Suppressor macrophage treated with lipopolysaccharide for 4 hours (primary cell): ENCODE measurements at regions not wholly inside any gene's neighbourhood (a gene's known extent, or its start where the extent isn't known, plus 50 kb on each side); places are given as distances from the start of the nearest gene placed in this dataset.
"Not testable (repeated sequence)": the region's sequence is repeated elsewhere in the genome, so short reads cannot be mapped to it uniquely, and the experiment has no call there.

Experiments
- DNase-seq: peaks from one replicate; pipeline ENCODE4 v3.0.0-alpha.2; 2020

- not testable (repeated sequence) for DNase-seq
Observed at GRCh38 chr4:9505341-9505740, 61.1 kb downstream of the DEFB131A start.

GRCh38 chr4:9506672-9507071 is 62.5 kb downstream of the DEFB131A start:
- not testable (repeated sequence) for DNase-seq

DNA sequence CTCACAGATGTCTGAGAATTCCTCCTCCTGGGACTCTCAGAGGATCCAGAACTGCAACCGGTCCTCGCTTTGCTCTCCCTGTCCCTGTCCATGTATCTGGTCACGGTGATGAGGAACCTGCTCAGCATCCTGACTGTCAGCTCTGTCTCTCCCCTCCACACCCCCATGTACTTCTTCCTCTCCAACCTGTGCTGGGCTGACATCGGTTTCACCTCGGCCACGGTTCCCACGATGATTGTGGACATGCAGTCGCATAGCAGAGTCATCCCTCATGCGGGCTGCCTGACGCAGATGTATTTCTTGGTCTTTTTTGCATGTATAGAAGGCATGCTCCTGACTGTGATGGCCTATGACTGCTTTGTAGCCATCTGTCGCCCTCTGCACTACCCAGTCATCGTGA is 68.7 kb downstream of the DEFB131A start:
- not testable (repeated sequence) for DNase-seq

- not testable (repeated sequence) for DNase-seq
Observed at GRCh38 chr4:9519631-9520030, 75.4 kb downstream of the DEFB131A start.

DNA sequence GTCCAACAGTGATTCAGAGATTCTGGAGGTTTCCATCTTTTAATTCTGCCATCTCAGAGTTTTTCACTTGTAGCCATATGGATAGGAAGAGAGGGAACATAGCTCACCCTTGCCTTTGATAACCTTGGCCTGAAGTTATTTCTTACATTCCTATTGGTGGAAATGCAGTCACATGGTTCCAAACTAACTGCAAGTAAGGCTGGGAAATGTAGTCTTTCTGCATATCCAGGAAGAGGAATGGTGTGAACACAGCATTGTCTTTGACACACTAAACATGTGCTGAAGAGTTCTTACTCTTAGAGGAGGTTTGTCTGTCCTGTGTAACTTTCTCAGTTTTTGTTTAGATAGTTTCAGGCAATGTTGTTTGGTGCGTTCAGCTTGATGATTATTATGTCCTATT is 78.7 kb downstream of the DEFB131A start:
- not testable (repeated sequence) for DNase-seq

- not testable (repeated sequence) for DNase-seq
Observed at GRCh38 chr4:9524406-9524805, 80.2 kb downstream of the DEFB131A start.

DNA sequence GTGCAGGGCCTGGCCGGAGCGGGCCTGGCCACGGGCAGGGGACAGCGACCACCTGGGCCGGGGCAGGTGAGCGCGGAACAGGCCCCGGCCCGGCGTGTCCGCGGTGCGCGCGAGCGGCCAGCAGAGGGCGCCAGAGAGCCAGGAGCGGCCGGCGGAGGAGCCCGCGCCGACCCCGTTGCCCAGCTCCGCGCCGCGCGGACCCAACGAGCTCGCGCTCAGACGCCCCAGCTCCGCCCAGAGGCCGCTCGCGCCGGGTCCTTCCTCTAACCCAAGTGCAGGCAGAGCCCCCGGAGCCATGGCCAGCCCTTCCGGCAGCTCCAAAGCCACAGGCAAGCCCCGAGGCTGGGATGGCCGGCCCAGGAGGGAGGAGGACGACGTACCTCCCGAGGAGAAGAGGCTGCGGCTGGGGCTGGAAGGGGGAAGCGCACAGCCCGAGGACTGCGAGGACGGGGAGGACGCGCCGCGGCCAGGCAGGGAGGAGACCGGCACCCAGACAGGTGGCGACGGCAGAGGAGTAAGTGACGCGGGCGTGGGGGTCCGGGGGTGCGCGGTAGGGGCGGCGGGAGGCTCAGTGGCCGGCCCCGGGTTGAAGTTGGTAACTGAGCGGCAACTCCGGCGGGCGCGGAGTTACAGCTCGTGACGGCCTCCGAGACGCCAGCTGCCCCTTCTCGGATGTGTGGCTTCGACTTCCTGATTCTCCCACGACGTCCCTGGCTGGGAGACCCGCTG is 88.1 kb downstream of the DEFB131A start:
- peak; percentile 78 for DNase-seq

DNA sequence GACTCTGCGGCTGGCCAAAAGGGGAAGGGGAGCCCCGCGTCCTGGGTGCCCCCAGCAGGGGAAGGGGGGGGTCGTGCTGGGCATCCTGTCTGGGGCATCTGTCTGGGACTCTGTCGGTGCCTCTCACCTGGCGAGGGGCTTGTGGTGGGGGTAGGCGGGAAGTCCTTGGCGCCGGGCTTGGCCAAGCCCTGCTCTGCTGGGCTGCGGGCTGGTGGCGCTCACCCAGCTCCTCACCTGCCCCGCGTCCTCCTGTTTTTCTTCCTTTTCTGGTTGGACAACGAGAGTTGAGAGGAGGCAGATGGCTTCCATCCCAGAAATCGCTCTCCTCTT is 88.6 kb downstream of the DEFB131A start:
- DNase-seq: not testable (repeated sequence)

- DNase-seq: not testable (repeated sequence)
Observed at GRCh38 chr4:9537101-9537500, 92.9 kb downstream of the DEFB131A start.

DNA sequence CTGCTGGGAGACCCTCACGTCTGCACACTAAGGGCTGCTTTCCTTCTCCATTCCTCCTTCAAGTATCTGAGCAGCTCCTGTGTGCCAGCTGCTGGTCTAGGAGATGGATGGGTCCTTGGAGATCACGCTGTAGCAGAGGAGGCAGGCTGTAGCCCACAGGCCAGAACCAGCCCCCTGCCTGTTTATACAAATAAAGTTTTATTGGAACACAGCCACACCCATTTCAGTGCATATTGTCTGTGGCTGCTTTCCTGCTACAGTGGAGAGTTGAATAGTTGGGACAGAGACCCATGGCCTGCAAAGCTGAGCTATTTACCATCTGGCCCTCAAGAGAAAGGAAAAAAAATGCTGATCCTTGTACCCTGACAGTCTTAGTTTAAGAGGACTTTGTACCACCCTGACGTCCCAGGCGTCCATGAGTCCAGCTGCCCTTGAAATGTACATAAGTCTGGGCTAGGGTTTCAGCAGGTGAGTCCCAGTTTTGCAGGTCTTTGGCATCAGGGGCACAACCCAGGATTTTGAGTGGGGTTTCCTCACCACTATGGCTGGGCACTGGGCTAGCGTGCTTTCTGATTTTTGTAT is 95.8 kb downstream of the DEFB131A start:
- DNase-seq: not testable (repeated sequence)

GRCh38 chr4:9541388-9541915 is 97.2 kb downstream of the DEFB131A start:
- DNase-seq: not testable (repeated sequence)

- DNase-seq: not testable (repeated sequence)
Observed at GRCh38 chr4:9544851-9545250, 100.6 kb downstream of the DEFB131A start.

- not testable (repeated sequence) for DNase-seq
Observed at GRCh38 chr4:9547470-9547869, 103.3 kb downstream of the DEFB131A start.

DNA sequence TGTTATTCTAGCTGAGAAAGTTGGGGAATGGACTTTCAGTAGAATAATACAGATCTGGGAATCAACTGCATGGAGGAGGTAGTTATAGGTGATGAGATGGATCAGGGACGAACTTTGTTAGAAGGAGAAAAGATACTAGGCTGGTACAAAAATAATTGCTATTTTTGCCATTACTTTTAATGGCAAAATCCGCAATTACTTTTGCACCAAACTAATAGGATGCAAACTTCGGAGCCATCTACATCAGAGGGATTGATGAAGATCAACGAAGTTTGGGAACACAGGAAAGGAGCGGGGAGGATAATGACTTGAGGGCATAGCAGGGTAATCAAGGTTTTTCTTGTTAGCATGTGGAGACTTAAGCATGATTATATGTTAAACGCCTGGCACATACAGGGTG is 111.9 kb downstream of the DEFB131A start:
- not testable (repeated sequence) for DNase-seq

DNA sequence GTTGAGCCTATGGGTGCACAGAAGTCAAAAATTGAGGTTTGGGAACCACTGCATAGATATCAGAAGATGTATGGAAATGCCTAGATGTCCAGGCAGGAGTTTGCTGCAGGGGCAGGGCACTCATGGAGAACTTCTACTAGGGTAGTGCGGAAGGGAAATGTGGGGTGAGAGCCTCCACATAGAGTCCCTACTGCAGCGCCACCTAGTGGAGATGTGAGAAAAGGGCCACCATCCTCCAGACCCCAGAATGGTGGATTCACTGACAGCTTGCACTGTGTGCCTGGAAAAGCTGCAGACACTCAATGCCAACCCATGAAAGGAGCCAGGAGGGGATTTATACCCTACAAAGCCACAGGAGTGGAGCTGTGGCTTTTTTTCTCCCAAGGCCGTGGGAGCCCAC is 133.7 kb downstream of the DEFB131A start:
- DNase-seq: not testable (repeated sequence)

GRCh38 chr4:9582880-9583279 is 138.7 kb downstream of the DEFB131A start:
- DNase-seq: not testable (repeated sequence)

DNA sequence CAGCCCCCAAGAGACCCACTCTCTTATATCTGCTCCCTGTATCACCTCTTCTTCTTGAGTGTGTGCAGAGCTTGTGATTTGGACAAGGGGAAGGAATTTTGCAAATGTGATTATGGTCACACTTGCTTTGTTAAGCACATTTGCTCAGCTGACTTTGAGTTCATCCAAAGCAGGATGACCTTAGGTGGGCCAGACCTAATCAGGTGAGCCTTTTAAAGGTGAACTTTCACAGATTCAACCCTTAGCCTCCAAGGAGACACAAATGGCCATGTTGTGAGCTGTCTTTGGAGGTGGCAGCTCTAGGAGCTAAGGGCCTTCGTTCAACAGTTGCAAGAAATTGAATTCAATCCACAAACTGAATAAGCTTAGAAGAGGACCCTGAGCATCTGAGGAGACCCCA is 147.8 kb downstream of the DEFB131A start:
- DNase-seq: no peak

- DNase-seq: no peak
Observed at GRCh38 chr4:9594948-9595347, 150.7 kb downstream of the DEFB131A start.

GRCh38 chr4:9595531-9595930 is 151.3 kb downstream of the DEFB131A start:
- DNase-seq: peak; percentile 16

- no peak for DNase-seq
Observed at GRCh38 chr4:9599266-9599665, 155.1 kb downstream of the DEFB131A start.

GRCh38 chr4:9600246-9600645 is 156.0 kb downstream of the DEFB131A start:
- DNase-seq: no peak

DNA sequence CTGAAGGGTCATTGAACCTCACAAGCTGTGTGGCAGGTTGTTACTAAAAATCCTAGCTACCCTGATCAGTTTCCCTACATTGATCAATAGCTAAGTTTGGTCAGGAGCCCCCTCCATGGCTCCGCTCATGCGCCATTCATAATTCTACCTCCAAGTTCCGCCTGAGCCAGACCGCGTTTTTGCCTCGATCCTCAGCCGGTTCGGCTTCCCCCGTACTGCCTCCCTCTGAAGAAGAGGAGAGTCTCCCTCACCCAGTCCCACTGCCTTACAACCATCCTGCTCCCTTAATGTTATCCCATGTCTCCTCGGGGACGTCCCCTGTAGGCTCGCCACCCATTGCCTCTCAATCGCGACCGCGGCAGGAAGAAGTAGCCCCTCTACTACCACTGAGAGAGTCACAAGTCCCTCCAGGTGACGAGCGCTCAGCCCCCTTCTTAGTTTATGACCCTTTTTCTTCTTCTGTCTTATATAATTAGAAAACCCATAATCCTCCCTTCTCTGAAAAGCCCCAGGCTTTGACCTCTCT is 158.2 kb downstream of the DEFB131A start:
- DNase-seq: no peak

DNA sequence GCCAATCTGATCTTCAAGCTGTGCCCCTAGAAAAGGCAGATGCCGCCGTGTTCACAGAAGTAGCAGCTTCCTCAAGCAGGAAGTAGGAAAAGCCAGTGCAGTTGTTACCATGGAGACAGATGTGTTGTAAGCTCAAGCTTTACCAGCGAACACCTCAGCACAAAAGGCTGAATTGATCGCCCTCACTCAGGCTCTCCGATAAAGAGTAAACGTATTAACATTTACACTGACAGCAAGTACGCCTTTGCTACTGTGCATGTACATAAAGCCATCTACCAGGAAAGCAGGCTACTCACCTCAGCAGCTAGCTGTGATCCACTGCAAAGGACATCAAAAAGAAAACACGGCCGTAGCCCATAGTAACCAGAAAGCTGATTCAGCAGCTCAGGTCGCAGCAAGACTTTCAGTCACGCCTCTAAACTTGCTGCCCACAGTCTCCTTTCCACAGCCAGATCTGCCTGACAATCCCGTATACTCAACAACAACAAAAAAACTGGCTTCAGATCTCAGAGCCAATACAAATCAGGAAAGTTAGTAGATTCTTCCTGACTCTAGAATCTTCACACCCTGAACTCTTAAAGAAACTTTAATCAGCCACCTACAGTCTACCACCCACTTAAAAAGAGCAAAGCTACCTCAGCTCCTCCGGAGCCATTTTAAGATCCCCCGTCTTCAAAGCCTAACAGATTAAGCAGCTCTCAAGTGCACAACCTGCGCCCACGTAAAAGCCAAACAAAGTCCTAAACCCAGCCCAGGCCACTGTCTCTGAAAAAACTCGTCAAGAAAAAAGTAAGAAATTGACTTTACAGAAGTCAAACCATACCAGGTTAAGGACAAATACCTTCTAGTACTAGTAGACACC is 160.0 kb downstream of the DEFB131A start:
- DNase-seq: peak; percentile 44
